ENCODE measurements at regions not wholly inside any gene's neighbourhood (a gene's known extent, or its start where the extent isn't known, plus 50 kb on each side); places are given as distances from the start of the nearest gene placed in this dataset.

- DNase-seq (ENCODE audit: low read depth) = no peak
Observed at GRCh38 chr15:91679447-91679846, 174.1 kb upstream of the SLCO3A1 start.

- no peak for DNase-seq (ENCODE audit: low read depth)
Observed at GRCh38 chr15:91685436-91685835, 168.1 kb upstream of the SLCO3A1 start.

DNA sequence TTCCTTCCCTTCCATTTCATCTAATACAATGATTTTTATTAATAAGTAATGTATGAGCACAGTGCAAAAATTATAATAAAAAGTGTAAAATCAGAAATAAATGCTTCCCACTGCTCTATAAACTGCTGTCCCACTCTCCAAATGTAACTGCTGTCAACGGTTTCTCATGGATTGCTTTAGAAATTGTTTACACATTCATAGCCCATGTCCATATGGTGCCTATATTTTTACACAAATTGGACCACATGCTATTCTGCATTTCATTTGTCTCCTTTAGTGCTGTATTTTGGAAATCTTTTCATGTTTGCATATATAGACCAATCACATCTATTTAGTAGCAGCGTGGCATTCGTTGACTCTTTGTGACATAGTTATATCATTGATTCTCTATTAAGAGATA is 164.7 kb upstream of the SLCO3A1 start:
- DNase-seq (ENCODE audit: low read depth) = no peak

DNA sequence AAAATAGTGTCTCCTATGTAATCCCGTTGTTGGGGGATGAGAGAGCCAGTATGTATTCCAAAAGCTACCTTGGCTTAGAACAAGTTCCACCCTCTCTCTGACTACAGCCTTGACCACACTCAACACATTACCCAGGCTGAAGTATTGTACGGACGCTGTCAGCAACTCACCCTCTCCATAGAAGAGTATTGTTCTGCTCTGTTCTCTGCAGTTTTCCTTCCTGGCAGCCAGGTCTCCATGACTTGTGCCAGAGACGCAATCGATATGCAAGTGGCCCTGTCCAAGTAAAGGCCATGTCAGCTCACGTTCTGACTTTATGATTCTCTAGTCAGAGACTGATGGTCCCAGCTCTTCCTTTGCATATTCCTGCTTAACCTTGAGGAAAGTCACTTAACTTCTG is 164.1 kb upstream of the SLCO3A1 start:
- DNase-seq (ENCODE audit: low read depth) = no peak

GRCh38 chr15:91692596-91692995 is 160.9 kb upstream of the SLCO3A1 start:
- DNase-seq (ENCODE audit: low read depth) = no peak

- DNase-seq (ENCODE audit: low read depth) = no peak
Observed at GRCh38 chr15:91694131-91694830, 159.2 kb upstream of the SLCO3A1 start.

DNA sequence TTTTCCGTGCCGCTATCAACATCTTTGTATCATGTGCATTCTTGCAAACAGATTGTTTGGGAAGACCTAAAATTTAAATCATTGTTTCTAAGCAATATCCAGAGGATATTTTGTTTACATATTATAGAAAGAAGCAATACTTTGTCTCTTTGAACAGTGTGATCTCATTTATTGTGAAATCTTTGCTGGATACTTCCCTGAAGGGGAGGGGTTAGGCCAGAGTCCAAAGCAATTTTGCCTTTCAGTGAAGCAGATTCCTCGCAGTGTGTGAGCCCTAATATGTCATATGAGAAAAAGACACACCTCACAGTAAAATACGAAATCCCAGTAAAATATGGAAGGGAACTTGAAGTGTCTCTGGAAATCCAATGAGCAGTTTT is 158.7 kb upstream of the SLCO3A1 start:
- DNase-seq (ENCODE audit: low read depth) = no peak

DNA sequence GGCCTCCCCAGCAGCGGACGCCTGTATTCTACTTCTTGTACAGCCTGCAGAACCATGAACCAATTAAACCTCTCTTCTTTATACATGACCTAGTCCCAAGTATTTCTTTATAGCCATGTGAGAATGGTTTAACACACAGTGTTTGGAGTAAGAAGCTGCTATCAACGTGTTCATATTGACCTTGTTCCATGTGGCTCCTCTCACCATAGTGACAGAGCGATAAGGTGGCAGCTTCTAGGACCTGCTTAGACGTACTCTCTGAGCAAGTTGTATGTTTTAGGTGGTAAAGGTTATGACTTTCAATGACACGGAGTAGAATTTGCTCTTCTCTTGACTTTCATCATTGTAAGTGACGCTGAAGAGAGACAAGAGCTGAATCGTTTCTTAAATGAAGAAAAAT is 157.7 kb upstream of the SLCO3A1 start:
- no peak for DNase-seq (ENCODE audit: low read depth)

DNA sequence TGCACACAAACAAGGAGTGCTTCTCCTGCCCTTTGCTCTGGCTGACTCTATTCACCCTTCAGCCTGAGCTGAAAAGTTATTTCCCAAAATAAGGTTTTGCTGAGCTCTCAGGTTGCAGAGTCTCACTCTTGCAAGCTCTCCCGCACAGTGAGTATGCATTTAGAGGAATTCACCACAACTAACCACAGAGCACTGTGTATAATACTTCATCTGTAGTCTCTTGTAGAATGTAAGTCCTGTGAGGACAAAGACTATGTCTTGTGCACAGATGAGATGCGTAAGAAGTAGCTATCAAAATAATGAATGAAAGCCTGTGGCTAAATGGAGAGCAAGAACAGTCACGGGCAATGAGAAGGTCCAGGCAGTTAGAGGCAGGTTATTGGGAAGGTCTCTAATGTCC is 156.5 kb upstream of the SLCO3A1 start:
- DNase-seq (ENCODE audit: low read depth) = no peak

DNA sequence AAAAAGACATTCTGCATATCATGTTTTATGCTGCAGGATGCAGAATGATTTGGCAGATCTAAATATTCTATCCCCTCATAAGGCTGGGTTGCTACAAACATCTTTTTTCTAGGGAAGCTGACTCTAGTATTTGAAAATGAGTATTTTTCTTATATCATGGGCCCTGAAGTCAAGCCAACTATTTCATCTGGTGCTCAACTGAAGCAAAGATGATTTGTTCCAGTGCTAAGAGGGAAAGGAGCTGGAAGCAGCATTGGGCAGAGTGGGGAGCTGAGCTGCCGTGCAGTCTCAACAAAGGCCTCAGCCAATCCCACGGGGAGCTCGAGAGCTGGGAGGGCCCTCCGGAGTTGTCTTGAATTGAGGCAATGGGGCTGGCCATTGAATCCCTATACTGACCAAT is 155.3 kb upstream of the SLCO3A1 start:
- DNase-seq (ENCODE audit: low read depth) = no peak

DNA sequence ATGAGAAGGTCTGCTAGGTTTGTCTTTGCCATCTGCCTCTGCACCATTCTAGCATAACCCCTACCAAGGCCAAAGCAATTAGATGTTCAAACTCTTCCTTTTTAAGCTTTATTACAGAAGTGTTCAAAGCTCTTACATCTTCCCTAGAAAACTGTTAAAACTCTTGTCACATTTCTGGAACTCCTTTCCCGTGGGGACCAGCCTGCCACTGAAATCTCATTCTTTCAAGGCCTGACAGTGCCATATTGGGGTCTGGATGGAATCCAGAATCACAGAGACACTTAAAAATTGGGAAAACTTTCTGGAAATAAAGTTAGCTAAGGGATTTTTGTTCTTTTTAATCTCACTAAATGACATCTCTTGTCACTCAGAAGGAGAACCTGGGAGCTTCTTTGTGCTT is 153.8 kb upstream of the SLCO3A1 start:
- no peak for DNase-seq (ENCODE audit: low read depth)

- DNase-seq (ENCODE audit: low read depth) = no peak
Observed at GRCh38 chr15:91703274-91703673, 150.2 kb upstream of the SLCO3A1 start.

GRCh38 chr15:91704343-91704742 is 149.2 kb upstream of the SLCO3A1 start:
- no peak for DNase-seq (ENCODE audit: low read depth)

GRCh38 chr15:91706322-91707032 is 147.0 kb upstream of the SLCO3A1 start:
- peak; percentile 82 for DNase-seq (ENCODE audit: low read depth)

DNA sequence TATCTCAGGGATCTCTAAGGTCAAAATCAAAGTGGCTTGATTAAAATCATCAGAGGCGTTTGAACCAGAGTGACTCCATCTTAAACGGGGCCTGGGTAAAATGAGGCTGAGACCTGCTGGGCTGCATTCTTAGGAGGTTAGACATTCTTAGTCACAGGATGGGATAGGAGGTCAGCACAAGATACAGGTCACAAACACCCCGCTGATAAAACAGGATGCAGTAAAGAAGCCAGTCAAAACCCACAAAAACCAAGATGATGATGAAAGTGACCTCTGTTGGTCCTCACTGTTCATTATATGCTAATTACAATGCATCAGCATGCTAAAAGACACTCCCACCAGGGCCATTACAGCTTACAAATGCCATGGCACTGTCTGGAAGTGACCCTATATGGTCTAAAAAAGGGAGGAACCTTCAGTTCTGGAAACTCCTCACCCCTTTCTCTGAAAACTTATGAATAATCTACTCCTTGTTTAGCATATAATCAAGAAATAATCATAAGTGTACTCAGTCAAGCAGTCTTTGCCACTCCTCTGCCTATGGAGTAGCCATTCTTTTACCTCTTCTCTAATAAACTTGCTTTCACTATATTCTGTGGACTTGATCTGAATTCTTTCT is 143.3 kb upstream of the SLCO3A1 start:
- no peak for DNase-seq (ENCODE audit: low read depth)

DNA sequence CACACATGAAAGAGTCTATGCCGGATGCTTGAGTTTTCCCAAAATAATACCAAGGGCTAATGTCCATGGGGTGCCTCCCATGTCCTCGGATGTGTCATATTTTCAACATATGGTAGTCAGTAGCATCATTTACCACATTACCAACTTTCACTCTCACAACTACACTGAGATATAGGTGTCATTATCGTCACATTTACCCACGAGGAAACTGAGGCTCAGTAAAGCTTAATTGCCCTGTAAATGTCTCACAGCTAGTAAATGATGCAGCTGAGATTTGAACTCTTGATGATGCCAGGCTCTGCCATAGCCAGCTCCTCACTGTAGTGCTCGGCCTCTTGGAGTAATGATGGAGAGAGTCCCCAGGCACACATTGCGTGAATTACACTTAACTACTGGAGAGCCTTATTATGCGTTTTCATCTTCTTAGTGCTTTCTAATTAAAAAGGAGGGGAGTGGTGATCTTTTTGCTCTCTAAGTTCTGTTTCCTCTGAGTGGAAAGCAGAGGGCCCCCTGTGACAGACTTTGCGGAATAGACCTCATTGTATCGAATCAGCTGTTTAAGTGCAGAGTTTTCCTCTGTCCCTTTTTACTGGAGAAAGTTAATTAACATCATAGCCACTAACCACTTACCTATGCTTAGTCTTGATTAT is 142.0 kb upstream of the SLCO3A1 start:
- DNase-seq (ENCODE audit: low read depth) = no peak

GRCh38 chr15:91712286-91712685 is 141.2 kb upstream of the SLCO3A1 start:
- DNase-seq (ENCODE audit: low read depth) = no peak

DNA sequence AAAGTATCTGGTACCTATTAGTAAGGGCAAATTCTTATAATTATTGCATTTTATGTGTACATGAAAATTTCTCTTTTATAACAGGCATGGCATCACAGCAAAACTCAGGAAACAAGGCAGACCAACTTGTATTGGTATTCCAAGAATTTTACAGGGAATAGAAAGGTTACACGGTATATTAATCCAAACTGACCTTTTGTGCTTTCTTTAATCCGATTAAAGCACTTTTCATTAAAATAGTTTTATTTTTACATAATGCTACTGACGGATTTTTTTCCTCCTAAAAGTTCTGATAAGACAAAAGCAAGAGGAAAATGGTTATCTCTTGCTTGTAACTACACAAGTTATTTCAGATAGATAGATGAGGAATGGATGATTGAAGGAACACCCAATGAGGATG is 137.0 kb upstream of the SLCO3A1 start:
- DNase-seq (ENCODE audit: low read depth) = no peak

- no peak for DNase-seq (ENCODE audit: low read depth)
Observed at GRCh38 chr15:91717811-91718210, 135.7 kb upstream of the SLCO3A1 start.

- DNase-seq (ENCODE audit: low read depth) = no peak
Observed at GRCh38 chr15:91723959-91724358, 129.5 kb upstream of the SLCO3A1 start.

DNA sequence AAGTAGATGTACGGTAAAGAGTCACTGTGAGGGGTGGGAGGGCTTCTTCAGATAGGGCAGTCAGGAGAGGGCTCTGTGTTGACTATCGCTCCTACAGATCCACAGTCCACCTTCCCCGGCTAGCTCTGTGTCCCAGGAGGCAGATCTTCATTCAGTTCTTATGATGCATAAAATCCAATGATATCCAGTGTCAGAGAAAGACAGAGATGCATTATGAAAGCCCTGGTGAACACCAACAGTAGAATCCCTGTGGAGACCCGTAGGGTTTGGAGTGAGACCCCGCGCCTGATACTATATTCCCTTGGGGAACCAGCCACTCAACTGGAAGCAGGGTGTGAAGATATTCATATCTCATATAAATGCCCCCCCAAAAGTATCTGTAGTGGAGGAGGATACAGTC is 119.8 kb upstream of the SLCO3A1 start:
- no peak for DNase-seq (ENCODE audit: low read depth)

GRCh38 chr15:91737151-91737818 is 116.2 kb upstream of the SLCO3A1 start:
- no peak for DNase-seq (ENCODE audit: low read depth)
